HepG2 (cell line): ENCODE measurements at regions not wholly inside any gene's neighbourhood (a gene's known extent, or its start where the extent isn't known, plus 50 kb on each side); places are given as distances from the start of the nearest gene placed in this dataset.

Source experiments
- CTCF ChIP-seq: sonication (generic); formaldehyde crosslinking; IDR thresholded peaks from 2 replicates; pipeline ENCODE4 v1.5.0; 2020; ENCODE audit warnings: mild to moderate bottlenecking, missing genetic modification reagents, moderate library complexity
- KAT8 ChIP-seq: IDR thresholded peaks from 2 replicates; pipeline ENCODE4 v1.6.1; 2016; ENCODE audit warnings: missing genetic modification reagents, missing compliant biosample characterization
- POLR2A ChIP-seq, 2 experiments: IDR thresholded peaks; 2 replicates each; pipeline ENCODE4 v1.6.1; 2011; ENCODE audit warnings: low read depth in 2 of 2, low read length in 2 of 2, mild to moderate bottlenecking in 1 of 2, moderate library complexity in 1 of 2; ENCODE audit not compliant: insufficient read depth in 1 of 2
- TBP ChIP-seq: sonication (generic); formaldehyde crosslinking; IDR thresholded peaks from 2 replicates; pipeline ENCODE4 v1.5.0; 2020; ENCODE audit warnings: missing genetic modification reagents
- YY1 ChIP-seq: IDR thresholded peaks from 2 replicates; pipeline ENCODE4 v1.6.1; 2011; ENCODE audit warnings: low read length, low read depth, moderate library complexity, mild to moderate bottlenecking; ENCODE audit not compliant: insufficient read depth, insufficient replicate concordance
- ZMYM3 ChIP-seq: sonication (generic); formaldehyde crosslinking; IDR thresholded peaks from 2 replicates; pipeline ENCODE4 v1.5.1; 2020; ENCODE audit warnings: mild to moderate bottlenecking, missing genetic modification reagents
- ZSCAN30 ChIP-seq: sonication (generic); formaldehyde crosslinking; IDR thresholded peaks from 2 replicates; pipeline ENCODE4 v1.5.0; 2020; ENCODE audit warnings: mild to moderate bottlenecking, missing genetic modification reagents

- TF ChIP-seq ZSCAN30 (no peak), POLR2A (IDR thresholded peaks at IDR 0.05; ENCODE audit: insufficient read depth in 1 of 2, low read depth in 2 of 2, low read length in 2 of 2) (no peak), ZMYM3 (CRISPR knock-in tag) (no peak), TBP (CRISPR knock-in tag) (no peak), KAT8 (CRISPR knock-in tag) (no peak), YY1 (no peak), CTCF (CRISPR knock-in tag) (no peak)
Observed at GRCh38 chr10:125226823-125227222, 66.5 kb upstream of the CTBP2 start.
